ENCODE measurements at regions not wholly inside any gene's neighbourhood (a gene's known extent, or its start where the extent isn't known, plus 50 kb on each side); places are given as distances from the start of the nearest gene placed in this dataset.
"Not testable (repeated sequence)": the region's sequence is repeated elsewhere in the genome, so short reads cannot be mapped to it uniquely, and the experiment has no call there.

GRCh38 chr5:92081958-92082712 lies 699.0 kb upstream of the ARRDC3 start:
- TF ChIP-seq, protein P1, sequence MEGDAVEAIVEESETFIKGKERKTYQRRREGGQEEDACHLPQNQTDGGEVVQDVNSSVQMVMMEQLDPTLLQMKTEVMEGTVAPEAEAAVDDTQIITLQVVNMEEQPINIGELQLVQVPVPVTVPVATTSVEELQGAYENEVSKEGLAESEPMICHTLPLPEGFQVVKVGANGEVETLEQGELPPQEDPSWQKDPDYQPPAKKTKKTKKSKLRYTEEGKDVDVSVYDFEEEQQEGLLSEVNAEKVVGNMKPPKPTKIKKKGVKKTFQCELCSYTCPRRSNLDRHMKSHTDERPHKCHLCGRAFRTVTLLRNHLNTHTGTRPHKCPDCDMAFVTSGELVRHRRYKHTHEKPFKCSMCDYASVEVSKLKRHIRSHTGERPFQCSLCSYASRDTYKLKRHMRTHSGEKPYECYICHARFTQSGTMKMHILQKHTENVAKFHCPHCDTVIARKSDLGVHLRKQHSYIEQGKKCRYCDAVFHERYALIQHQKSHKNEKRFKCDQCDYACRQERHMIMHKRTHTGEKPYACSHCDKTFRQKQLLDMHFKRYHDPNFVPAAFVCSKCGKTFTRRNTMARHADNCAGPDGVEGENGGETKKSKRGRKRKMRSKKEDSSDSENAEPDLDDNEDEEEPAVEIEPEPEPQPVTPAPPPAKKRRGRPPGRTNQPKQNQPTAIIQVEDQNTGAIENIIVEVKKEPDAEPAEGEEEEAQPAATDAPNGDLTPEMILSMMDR (conservative IDR thresholded peaks at IDR 0.05), result no peak
- H3K27ac ChIP-seq, result no peak overlapping the region

DNA sequence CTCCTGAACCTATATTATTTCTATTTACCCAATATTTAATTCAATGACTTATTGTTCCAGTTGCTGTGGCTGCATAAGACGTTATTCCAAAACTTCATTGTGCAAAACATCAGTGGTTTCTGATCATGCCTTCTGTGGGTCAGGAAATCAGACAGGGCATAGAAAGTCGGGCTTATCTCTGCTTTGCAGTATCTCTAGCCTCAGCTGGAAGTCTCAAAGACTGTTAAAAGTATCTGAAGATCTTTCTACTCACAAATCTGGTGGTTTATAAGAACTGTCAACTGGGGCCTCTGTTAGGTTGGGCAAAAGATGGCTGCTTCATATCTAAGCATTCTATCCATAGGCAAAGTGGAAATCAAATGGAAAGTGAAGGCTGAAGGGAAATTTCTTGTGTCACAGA lies 687.7 kb upstream of the ARRDC3 start:
- TF ChIP-seq, protein P1 (conservative IDR thresholded peaks at IDR 0.05), result no peak
- no peak overlapping the region for H3K27ac ChIP-seq

DNA sequence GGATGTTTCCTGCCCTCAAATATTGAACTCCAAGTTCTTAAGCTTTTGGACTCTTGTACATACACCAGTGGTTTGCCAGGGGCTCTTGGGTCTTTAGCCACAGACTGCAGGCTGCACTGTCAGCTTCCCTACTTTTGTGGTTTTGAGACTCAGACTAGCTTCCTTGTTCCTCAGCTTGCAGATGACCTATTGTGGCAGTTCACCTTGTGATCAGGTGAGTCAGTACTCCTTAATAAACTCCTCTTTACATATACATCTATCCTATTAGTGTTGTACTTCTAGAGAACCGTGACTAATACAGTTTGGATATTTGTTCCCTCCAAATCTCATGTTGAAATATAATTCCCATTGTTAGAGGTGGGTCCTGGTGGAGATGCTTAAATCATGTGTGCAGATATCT lies 681.9 kb upstream of the ARRDC3 start:
- no peak overlapping the region for H3K27ac ChIP-seq
- TF ChIP-seq, protein P1 (conservative IDR thresholded peaks at IDR 0.05), result no peak

DNA sequence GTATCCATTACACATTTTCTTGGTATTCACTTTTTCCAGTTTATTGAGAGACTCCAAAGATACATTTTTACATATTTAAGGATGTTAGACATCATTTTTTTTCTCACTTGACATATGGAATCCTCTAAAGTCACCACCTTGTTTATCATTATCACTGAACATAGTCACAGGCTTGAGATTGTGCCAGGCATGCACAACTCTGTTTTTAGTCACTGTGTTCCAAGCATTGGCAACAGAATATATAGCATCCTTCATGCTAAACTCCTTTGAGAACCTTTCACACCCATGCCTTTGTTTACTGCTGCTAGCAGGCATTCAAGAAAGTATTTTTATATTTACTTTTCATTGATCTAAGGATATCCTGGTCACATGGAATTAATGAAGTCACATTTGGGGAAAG lies 668.6 kb upstream of the ARRDC3 start:
- TF ChIP-seq, protein P1 (conservative IDR thresholded peaks at IDR 0.05), result no peak
- no peak overlapping the region for H3K27ac ChIP-seq

DNA sequence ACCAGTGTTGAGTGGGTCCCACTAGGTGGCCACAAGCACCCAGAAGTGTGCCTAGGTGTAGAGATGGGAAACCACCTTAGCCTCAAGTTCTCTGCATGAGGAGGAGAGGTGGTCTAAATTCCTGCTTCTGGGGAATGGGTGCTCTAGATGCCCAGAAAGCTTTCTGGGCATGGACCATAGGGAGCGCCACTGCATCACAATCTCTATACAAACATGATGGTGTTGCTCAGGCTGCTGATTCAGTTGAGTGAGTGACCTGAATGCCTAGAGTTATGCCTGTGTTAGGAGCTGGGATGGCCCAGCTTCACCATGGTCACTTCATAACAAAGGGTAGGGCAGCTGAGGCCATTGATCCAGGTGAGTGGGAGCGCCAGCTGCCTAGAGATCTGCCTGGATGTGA lies 667.9 kb upstream of the ARRDC3 start:
- H3K27ac ChIP-seq, result no peak overlapping the region
- TF ChIP-seq, protein P1 (conservative IDR thresholded peaks at IDR 0.05), result no peak

DNA sequence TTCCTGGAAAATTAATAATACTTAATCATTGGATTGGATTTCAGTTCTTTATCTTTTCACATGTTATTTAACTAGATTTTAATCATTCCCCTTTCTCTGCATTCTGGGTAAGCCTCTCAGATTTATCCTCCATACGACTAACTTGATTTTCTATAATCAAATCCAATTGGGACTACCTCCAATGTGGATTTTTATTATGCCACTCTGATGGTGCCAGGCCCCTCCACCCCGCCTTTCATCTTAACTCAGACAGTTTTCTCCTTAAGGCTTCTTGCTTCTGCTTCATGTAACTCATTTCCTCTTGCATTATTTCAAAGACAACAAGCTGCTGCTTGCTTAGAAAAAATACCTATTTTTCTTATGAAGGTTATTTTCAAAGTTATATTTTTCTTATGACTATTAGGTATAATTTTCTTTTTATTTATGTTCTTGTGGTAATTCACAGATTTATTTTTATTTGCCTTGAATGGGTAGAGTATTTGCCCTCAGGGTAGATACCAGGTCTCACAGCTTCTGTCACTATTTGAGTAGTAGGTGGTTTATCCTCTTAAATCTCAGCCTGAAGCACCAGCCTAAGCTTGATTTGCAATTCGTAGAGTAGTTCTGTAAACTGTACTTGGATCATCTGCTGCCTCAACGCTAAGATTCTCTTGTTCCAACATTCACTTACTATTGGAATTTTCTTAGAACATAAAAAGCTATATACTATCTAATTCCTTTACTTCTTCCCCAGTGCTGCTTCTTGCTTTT lies 659.0 kb upstream of the ARRDC3 start:
- TF ChIP-seq, protein P1 (conservative IDR thresholded peaks at IDR 0.05), result no peak
- no peak overlapping the region for H3K27ac ChIP-seq

GRCh38 chr5:92041206-92041605 lies 658.1 kb upstream of the ARRDC3 start:
- TF ChIP-seq, protein P1 (conservative IDR thresholded peaks at IDR 0.05), result no peak
- no peak overlapping the region for H3K27ac ChIP-seq

DNA sequence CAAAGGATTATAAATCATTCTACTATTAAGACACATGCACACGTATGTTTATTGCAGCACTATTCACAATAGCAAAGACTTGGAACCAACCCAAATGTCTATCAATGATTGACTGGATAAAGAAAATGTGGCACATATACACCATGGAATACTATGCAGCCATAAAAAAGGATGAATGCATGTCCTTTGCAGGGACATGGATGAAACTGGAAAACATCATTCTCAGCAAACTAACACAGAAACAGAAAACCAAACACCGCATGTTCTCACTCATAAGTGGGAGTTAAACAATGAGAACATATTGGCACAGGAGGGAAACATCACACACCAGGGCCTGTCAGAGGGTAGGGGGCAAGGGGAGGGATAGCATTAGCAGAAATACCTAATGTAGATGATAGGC lies 646.7 kb upstream of the ARRDC3 start:
- not testable (repeated sequence) for H3K27ac ChIP-seq
